ENCODE measurements at regions not wholly inside any gene's neighbourhood (a gene's known extent, or its start where the extent isn't known, plus 50 kb on each side); places are given as distances from the start of the nearest gene placed in this dataset.

DNA sequence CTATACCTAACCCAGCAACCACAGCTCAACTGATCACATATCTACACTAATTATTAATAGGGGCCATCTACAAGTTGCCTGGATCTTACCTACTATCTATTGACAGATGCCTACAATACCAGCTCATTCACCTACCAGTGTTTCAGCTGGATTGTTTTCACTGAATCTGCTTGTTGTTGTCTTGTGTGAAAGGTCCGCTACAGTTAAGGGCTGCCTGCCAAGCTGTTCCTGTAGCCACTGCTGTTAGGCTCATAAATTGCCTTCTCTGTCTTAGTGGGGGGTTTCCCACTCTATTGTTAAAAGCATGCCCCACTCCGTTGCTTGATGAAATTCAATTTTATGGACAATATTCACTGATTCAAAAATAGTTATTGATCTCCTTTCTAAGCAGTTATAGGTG lies 199.7 kb upstream of the TMPRSS15 start:
- Histone ChIP-seq H2BK15ac (ENCODE audit: low read length) (no peak overlapping the region), H4K8ac (ENCODE audit: low read depth, low read length) (no peak overlapping the region), H3K4me2 (ENCODE audit: insufficient read depth, low read length, poor library complexity, severe bottlenecking) (no peak overlapping the region), H3K27me3 (ENCODE audit: control insufficient read depth in 3 of 3, insufficient read depth in 3 of 3, low read depth in 1 of 3, low read length in 3 of 3) (no peaks in the 10 kb centered on the region), H2BK12ac (ENCODE audit: low read length) (no peak overlapping the region), H3K18ac (ENCODE audit: low read length) (no peak overlapping the region), H4K91ac (ENCODE audit: low read depth, low read length, poor library complexity) (no peak overlapping the region), H3K9ac (ENCODE audit: low read depth, low read length, poor library complexity) (no peak overlapping the region), H3K23ac (ENCODE audit: low read depth, low read length, poor library complexity) (no peak overlapping the region), H3K4me3 (ENCODE audit: low read length in 2 of 2) (no peak overlapping the region), H3K4ac (ENCODE audit: low read length) (no peak overlapping the region), H2BK5ac (ENCODE audit: low read length) (no peak overlapping the region), H3K9me3 (replicated peaks in 1 of 2; ENCODE audit: control insufficient read depth in 2 of 2, insufficient read depth in 1 of 2, low read depth in 1 of 2, low read length in 2 of 2) (no peaks in the 10 kb centered on the region), H3K14ac (ENCODE audit: low read length) (no peak overlapping the region), H2AK5ac (ENCODE audit: low read depth, low read length) (no peak overlapping the region), H2BK120ac (ENCODE audit: low read depth, low read length) (no peak overlapping the region), H3K4me1 (ENCODE audit: control insufficient read depth in 2 of 2, insufficient read depth in 1 of 2, low read depth in 1 of 2, low read length in 2 of 2) (peaks cover 0 to 3% of the 10 kb centered on the region in 2 donors), H2AFZ (ENCODE audit: low read length) (no peak overlapping the region), H3K27ac (replicated peaks; ENCODE audit: low read length) (no peak overlapping the region), H3K79me1 (ENCODE audit: low read depth, low read length) (no peaks in the 10 kb centered on the region), H3K36me3 (replicated peaks in 1 of 2; ENCODE audit: control insufficient read depth in 2 of 2, insufficient read depth in 2 of 2, low read length in 2 of 2) (no peaks in the 10 kb centered on the region)
- WGBS, 2 donors (ENCODE audit: extremely low coverage in 2 of 2, insufficient read length in 2 of 2, insufficient replicate concordance in 1 of 2), result no CpG with 5 or more reads among the region's 2 CpGs
- no peak for DNase-seq (ENCODE audit: low spot score)

- Histone ChIP-seq H2BK120ac (ENCODE audit: low read depth, low read length) (no peak overlapping the region), H3K4me2 (ENCODE audit: insufficient read depth, low read length, poor library complexity, severe bottlenecking) (no peak overlapping the region), H2BK15ac (ENCODE audit: low read length) (no peak overlapping the region), H3K27me3 (ENCODE audit: control insufficient read depth in 3 of 3, insufficient read depth in 3 of 3, low read depth in 1 of 3, low read length in 3 of 3) (no peaks in the 10 kb centered on the region), H2BK5ac (ENCODE audit: low read length) (no peak overlapping the region), H4K91ac (ENCODE audit: low read depth, low read length, poor library complexity) (no peak overlapping the region), H2AK5ac (ENCODE audit: low read depth, low read length) (no peak overlapping the region), H3K14ac (ENCODE audit: low read length) (no peak overlapping the region), H3K4ac (ENCODE audit: low read length) (no peak overlapping the region), H3K36me3 (replicated peaks in 1 of 2; ENCODE audit: control insufficient read depth in 2 of 2, insufficient read depth in 2 of 2, low read length in 2 of 2) (no peaks in the 10 kb centered on the region), H3K27ac (replicated peaks; ENCODE audit: low read length) (no peak overlapping the region), H2AFZ (ENCODE audit: low read length) (no peak overlapping the region), H3K18ac (ENCODE audit: low read length) (no peak overlapping the region), H2BK12ac (ENCODE audit: low read length) (no peak overlapping the region), H3K79me1 (ENCODE audit: low read depth, low read length) (no peaks in the 10 kb centered on the region), H3K4me1 (ENCODE audit: control insufficient read depth in 2 of 2, insufficient read depth in 1 of 2, low read depth in 1 of 2, low read length in 2 of 2) (peaks cover 0 to 4% of the 10 kb centered on the region in 2 donors), H3K4me3 (ENCODE audit: low read length in 2 of 2) (no peak overlapping the region), H3K9me3 (replicated peaks in 1 of 2; ENCODE audit: control insufficient read depth in 2 of 2, insufficient read depth in 1 of 2, low read depth in 1 of 2, low read length in 2 of 2) (no peaks in the 10 kb centered on the region), H3K23ac (ENCODE audit: low read depth, low read length, poor library complexity) (no peak overlapping the region), H3K9ac (ENCODE audit: low read depth, low read length, poor library complexity) (no peak overlapping the region), H4K8ac (ENCODE audit: low read depth, low read length) (no peak overlapping the region)
- DNase-seq (ENCODE audit: low spot score), result no peak
- no CpG with 5 or more reads among the region's 3 CpGs for WGBS, 2 donors (ENCODE audit: extremely low coverage in 2 of 2, insufficient read length in 2 of 2, insufficient replicate concordance in 1 of 2)
Measured at GRCh38 chr21:18603980-18604379, 200.4 kb upstream of the TMPRSS15 start.

- H3K4ac ChIP-seq (ENCODE audit: low read length), result no peak overlapping the region
- no peaks in the 10 kb centered on the region for H3K9me3 ChIP-seq (replicated peaks in 1 of 2; ENCODE audit: control insufficient read depth in 2 of 2, insufficient read depth in 1 of 2, low read depth in 1 of 2, low read length in 2 of 2)
- H3K36me3 ChIP-seq (replicated peaks in 1 of 2; ENCODE audit: control insufficient read depth in 2 of 2, insufficient read depth in 2 of 2, low read length in 2 of 2), result no peaks in the 10 kb centered on the region
- H2BK12ac ChIP-seq (ENCODE audit: low read length), result no peak overlapping the region
- H2BK120ac ChIP-seq (ENCODE audit: low read depth, low read length), result no peak overlapping the region
- H2AK5ac ChIP-seq (ENCODE audit: low read depth, low read length), result no peak overlapping the region
- no peak overlapping the region for H2BK15ac ChIP-seq (ENCODE audit: low read length)
- peaks cover 0 to 4% of the 10 kb centered on the region in 2 donors for H3K4me1 ChIP-seq (ENCODE audit: control insufficient read depth in 2 of 2, insufficient read depth in 1 of 2, low read depth in 1 of 2, low read length in 2 of 2)
- H4K8ac ChIP-seq (ENCODE audit: low read depth, low read length), result no peak overlapping the region
- no CpG with 5 or more reads among the region's 1 CpG for WGBS, 2 donors (ENCODE audit: extremely low coverage in 2 of 2, insufficient read length in 2 of 2, insufficient replicate concordance in 1 of 2)
- H3K4me3 ChIP-seq (ENCODE audit: low read length in 2 of 2), result no peak overlapping the region
- H2BK5ac ChIP-seq (ENCODE audit: low read length), result no peak overlapping the region
- no peak overlapping the region for H3K23ac ChIP-seq (ENCODE audit: low read depth, low read length, poor library complexity)
- no peak overlapping the region for H2AFZ ChIP-seq (ENCODE audit: low read length)
- H3K4me2 ChIP-seq (ENCODE audit: insufficient read depth, low read length, poor library complexity, severe bottlenecking), result no peak overlapping the region
- H3K14ac ChIP-seq (ENCODE audit: low read length), result no peak overlapping the region
- no peak for DNase-seq (ENCODE audit: low spot score)
- H4K91ac ChIP-seq (ENCODE audit: low read depth, low read length, poor library complexity), result no peak overlapping the region
- no peak overlapping the region for H3K18ac ChIP-seq (ENCODE audit: low read length)
- H3K27ac ChIP-seq (replicated peaks; ENCODE audit: low read length), result no peak overlapping the region
- H3K27me3 ChIP-seq (ENCODE audit: control insufficient read depth in 3 of 3, insufficient read depth in 3 of 3, low read depth in 1 of 3, low read length in 3 of 3), result no peaks in the 10 kb centered on the region
- H3K9ac ChIP-seq (ENCODE audit: low read depth, low read length, poor library complexity), result no peak overlapping the region
- no peaks in the 10 kb centered on the region for H3K79me1 ChIP-seq (ENCODE audit: low read depth, low read length)
Measured at GRCh38 chr21:18608226-18608625, 204.6 kb upstream of the TMPRSS15 start.

DNA sequence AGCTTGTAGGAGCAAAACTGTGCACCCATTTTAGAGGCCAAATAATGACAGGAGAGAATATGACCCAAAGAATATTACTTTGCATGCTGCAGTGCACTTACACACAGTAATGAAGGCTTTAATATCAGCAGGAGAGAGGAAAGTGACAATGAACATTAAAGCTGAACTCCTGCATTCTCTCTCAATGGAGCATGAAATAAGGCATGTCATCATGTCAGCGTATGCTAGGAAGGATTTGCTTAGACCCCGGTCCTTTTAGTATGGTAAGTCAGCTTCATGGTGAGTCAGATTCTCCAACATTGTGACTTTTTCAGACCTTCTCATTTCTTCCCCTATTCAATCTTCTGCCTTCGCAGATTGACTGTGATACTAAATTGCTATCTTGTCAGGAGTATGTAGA lies 210.7 kb upstream of the TMPRSS15 start:
- Histone ChIP-seq H3K4me1 (ENCODE audit: control insufficient read depth in 2 of 2, insufficient read depth in 1 of 2, low read depth in 1 of 2, low read length in 2 of 2) (peaks cover 0 to 3% of the 10 kb centered on the region in 2 donors), H3K9ac (ENCODE audit: low read depth, low read length, poor library complexity) (no peak overlapping the region), H3K36me3 (replicated peaks in 1 of 2; ENCODE audit: control insufficient read depth in 2 of 2, insufficient read depth in 2 of 2, low read length in 2 of 2) (no peaks in the 10 kb centered on the region), H2AFZ (ENCODE audit: low read length) (peak overlapping the region; percentile 30), H3K9me3 (replicated peaks in 1 of 2; ENCODE audit: control insufficient read depth in 2 of 2, insufficient read depth in 1 of 2, low read depth in 1 of 2, low read length in 2 of 2) (no peaks in the 10 kb centered on the region), H3K4ac (ENCODE audit: low read length) (no peak overlapping the region), H2BK15ac (ENCODE audit: low read length) (no peak overlapping the region), H3K14ac (ENCODE audit: low read length) (no peak overlapping the region), H2AK5ac (ENCODE audit: low read depth, low read length) (no peak overlapping the region), H3K4me2 (ENCODE audit: insufficient read depth, low read length, poor library complexity, severe bottlenecking) (no peak overlapping the region), H3K18ac (ENCODE audit: low read length) (no peak overlapping the region), H3K23ac (ENCODE audit: low read depth, low read length, poor library complexity) (no peak overlapping the region), H3K4me3 (ENCODE audit: low read length in 2 of 2) (no peak overlapping the region), H3K79me1 (ENCODE audit: low read depth, low read length) (no peaks in the 10 kb centered on the region), H2BK120ac (ENCODE audit: low read depth, low read length) (no peak overlapping the region), H2BK5ac (ENCODE audit: low read length) (no peak overlapping the region), H3K27me3 (ENCODE audit: control insufficient read depth in 3 of 3, insufficient read depth in 3 of 3, low read depth in 1 of 3, low read length in 3 of 3) (no peaks in the 10 kb centered on the region), H4K8ac (ENCODE audit: low read depth, low read length) (no peak overlapping the region), H2BK12ac (ENCODE audit: low read length) (no peak overlapping the region), H3K27ac (replicated peaks; ENCODE audit: low read length) (no peak overlapping the region), H4K91ac (ENCODE audit: low read depth, low read length, poor library complexity) (no peak overlapping the region)
- DNase-seq (ENCODE audit: low spot score), result no peak
- WGBS, 2 donors (ENCODE audit: extremely low coverage in 2 of 2, insufficient read length in 2 of 2, insufficient replicate concordance in 1 of 2), result no CpG with 5 or more reads among the region's 3 CpGs

Measured in neuronal stem cell (in vitro differentiated cells).